IMR-90 (cell line): ENCODE measurements at regions not wholly inside any gene's neighbourhood (a gene's known extent, or its start where the extent isn't known, plus 50 kb on each side); places are given as distances from the start of the nearest gene placed in this dataset.
A peak's percentile ranks its signal among the peaks of the same experiment; 100 is the strongest.

Source experiments
- ATAC-seq: fragments of 200-7000 bp; cut with Tn5 transposase; 2 replicates; pipeline ENCODE4 v1.9.1; 2020; ENCODE audit warnings: low read depth, mild to moderate bottlenecking, moderate library complexity
- BruUV-seq: library from RNA; stranded (reverse); fragments of 400-500 nt; replicated peaks from 2 replicates; lab custom pipeline; 2021; lab: Mats Ljungman, UMichigan
- CTCF ChIA-PET: fragments of 300-600 bp; formaldehyde crosslinking; extraction: SDS; loops from one replicate; lab custom pipeline; 2021; ENCODE audit warnings: antibody characterized with exemption; lab: Yijun Ruan, JAX
- POLR2A ChIA-PET: fragments of 300-600 bp; sonication (Branson Sonifier 250); formaldehyde crosslinking; loops from one replicate; lab custom pipeline; 2022; ENCODE audit warnings: antibody characterized with exemption; ENCODE audit not compliant: unreplicated experiment; lab: Charles Lee
- DNase-seq: peaks from one replicate; pipeline ENCODE4 v3.0.0; 2013
- H2AFZ ChIP-seq: replicated peaks from 2 replicates; pipeline ENCODE3; 2013; ENCODE audit warnings: low read length, mild to moderate bottlenecking; ENCODE audit not compliant: poor library complexity
- H2AK5ac ChIP-seq: 2 replicates; pipeline ENCODE4 v1.6.1; 2013; ENCODE audit warnings: low read depth, low read length, inconsistent platforms
- H2AK9ac ChIP-seq: replicated peaks from 2 replicates; pipeline ENCODE3; 2013; ENCODE audit warnings: mild to moderate bottlenecking, low read depth, low read length, moderate library complexity; ENCODE audit not compliant: poor library complexity
- H2BK120ac ChIP-seq: 2 replicates; pipeline ENCODE4 v1.6.1; 2013; ENCODE audit warnings: low read depth, low read length, inconsistent platforms
- H2BK15ac ChIP-seq: 3 replicates; pipeline ENCODE4 v1.6.1; 2013; ENCODE audit warnings: low read depth, low read length, inconsistent platforms
- H2BK20ac ChIP-seq: 2 replicates; pipeline ENCODE4 v1.6.1; 2013; ENCODE audit warnings: low read depth, mild to moderate bottlenecking, inconsistent platforms, low read length, moderate library complexity
- H2BK5ac ChIP-seq: 2 replicates; pipeline ENCODE4 v1.6.1; 2013; ENCODE audit warnings: mild to moderate bottlenecking, low read depth, low read length, inconsistent platforms; ENCODE audit not compliant: poor library complexity, severe bottlenecking
- H3K14ac ChIP-seq: replicated peaks from 2 replicates; pipeline ENCODE4 v1.6.1; 2013; ENCODE audit warnings: low read depth, low read length, inconsistent platforms
- H3K18ac ChIP-seq: 2 replicates; pipeline ENCODE4 v1.6.1; 2013; ENCODE audit warnings: low read depth, low read length, control low read depth
- H3K23ac ChIP-seq: 2 replicates; pipeline ENCODE4 v1.6.1; 2013; ENCODE audit warnings: low read depth, low read length, inconsistent platforms
- H3K27ac ChIP-seq: 2 replicates; pipeline ENCODE4 v1.5.1; 2013; ENCODE audit warnings: mild to moderate bottlenecking, control low read depth, low read length; ENCODE audit not compliant: insufficient read depth
- H3K27me3 ChIP-seq: 2 replicates; pipeline ENCODE4 v1.6.1; 2013; ENCODE audit warnings: low read length; ENCODE audit not compliant: control insufficient read depth, insufficient read depth
- H3K36me3 ChIP-seq: 2 replicates; pipeline ENCODE4 v1.6.1; 2013; ENCODE audit warnings: low read length, mixed read lengths; ENCODE audit not compliant: control insufficient read depth, insufficient read depth
- H3K4ac ChIP-seq: 2 replicates; pipeline ENCODE4 v1.6.1; 2013; ENCODE audit warnings: low read depth, low read length, inconsistent platforms
- H3K4me1 ChIP-seq: 2 replicates; pipeline ENCODE4 v1.6.1; 2013; ENCODE audit warnings: low read length, mixed read lengths; ENCODE audit not compliant: control insufficient read depth, insufficient read depth
- H3K4me2 ChIP-seq: 2 replicates; pipeline ENCODE4 v1.6.1; 2013; ENCODE audit warnings: low read depth, mild to moderate bottlenecking, control low read depth, low read length, moderate library complexity
- H3K4me3 ChIP-seq: 2 replicates; pipeline ENCODE4 v1.5.1; 2013; ENCODE audit warnings: low read depth, mild to moderate bottlenecking, control low read depth, low read length, moderate library complexity; ENCODE audit not compliant: insufficient read depth
- H3K56ac ChIP-seq: 2 replicates; pipeline ENCODE4 v1.6.1; 2013; ENCODE audit warnings: low read length, inconsistent platforms; ENCODE audit not compliant: insufficient read depth; ENCODE audit errors: extremely low read depth
- H3K79me1 ChIP-seq, 2 experiments: 2 replicates each; pipeline ENCODE4 v1.6.1; 2013; ENCODE audit warnings: low read length in 2 of 2, inconsistent platforms in 1 of 2, low read depth in 1 of 2
- H3K9ac ChIP-seq: 2 replicates; pipeline ENCODE4 v1.6.1; 2013; ENCODE audit warnings: low read depth, low read length, control low read depth
- H3K9me1 ChIP-seq: 2 replicates; pipeline ENCODE4 v1.6.1; 2013; ENCODE audit warnings: low read length, inconsistent platforms; ENCODE audit not compliant: insufficient read depth
- H3K9me3 ChIP-seq: 2 replicates; pipeline ENCODE4 v1.6.1; 2013; ENCODE audit warnings: low read length; ENCODE audit not compliant: control insufficient read depth, insufficient read depth
- H4K20me1 ChIP-seq: 2 replicates; pipeline ENCODE4 v1.6.1; 2013; ENCODE audit warnings: low read length, inconsistent platforms; ENCODE audit not compliant: insufficient read depth
- H4K5ac ChIP-seq: 2 replicates; pipeline ENCODE4 v1.6.1; 2013; ENCODE audit warnings: mild to moderate bottlenecking, low read depth, low read length, control low read depth
- H4K8ac ChIP-seq, 2 experiments: 2 replicates each; pipeline ENCODE4 v1.6.1; 2013; ENCODE audit warnings: low read depth in 2 of 2, low read length in 2 of 2, control low read depth in 1 of 2, inconsistent platforms in 1 of 2
- H4K91ac ChIP-seq: 2 replicates; pipeline ENCODE4 v1.6.1; 2013; ENCODE audit warnings: low read depth, low read length, inconsistent platforms; ENCODE audit not compliant: insufficient read depth
- BHLHE40 ChIP-seq: fragments of 150-350 bp; IDR thresholded peaks from 2 replicates; pipeline ENCODE4 v1.6.1; 2016; ENCODE audit warnings: mild to moderate bottlenecking, low read depth, low read length
- CEBPB ChIP-seq: IDR thresholded peaks from 2 replicates; pipeline ENCODE4 v1.6.1; 2012; ENCODE audit warnings: low read depth, low read length, improper control_type of control experiment
- CHD1 ChIP-seq: IDR thresholded peaks from 2 replicates; pipeline ENCODE4 v1.6.1; 2012; ENCODE audit warnings: low read depth, low read length, improper control_type of control experiment
- CTCF ChIP-seq: conservative IDR thresholded peaks from 2 replicates; pipeline ENCODE4 v1.5.1; 2012; ENCODE audit warnings: mild to moderate bottlenecking, low read depth, low read length, improper control_type of control experiment
- FOS ChIP-seq: fragments of 150-350 bp; IDR thresholded peaks from 2 replicates; pipeline ENCODE4 v1.6.1; 2016; ENCODE audit warnings: low read depth, low read length
- MAFK ChIP-seq: IDR thresholded peaks from 2 replicates; pipeline ENCODE4 v1.6.1; 2012; ENCODE audit warnings: low read depth, low read length, improper control_type of control experiment
- MAZ ChIP-seq: IDR thresholded peaks from 2 replicates; pipeline ENCODE4 v1.6.1; 2012; ENCODE audit warnings: low read depth, mild to moderate bottlenecking, low read length, improper control_type of control experiment, moderate library complexity, borderline replicate concordance
- MXI1 ChIP-seq: IDR thresholded peaks from 2 replicates; pipeline ENCODE4 v1.6.1; 2012; ENCODE audit warnings: low read depth, mild to moderate bottlenecking, low read length, moderate library complexity, borderline replicate concordance
- POLR2A ChIP-seq: IDR thresholded peaks from 2 replicates; pipeline ENCODE4 v1.6.1; 2012; ENCODE audit warnings: mild to moderate bottlenecking, low read depth, low read length
- RAD21 ChIP-seq: IDR thresholded peaks from 2 replicates; pipeline ENCODE4 v1.6.1; 2012; ENCODE audit warnings: low read length, improper control_type of control experiment
- RCOR1 ChIP-seq: IDR thresholded peaks from 2 replicates; pipeline ENCODE4 v1.6.1; 2012; ENCODE audit warnings: mild to moderate bottlenecking, low read length, improper control_type of control experiment; ENCODE audit not compliant: insufficient replicate concordance
- RFX5 ChIP-seq: IDR thresholded peaks from 2 replicates; pipeline ENCODE4 v1.8.0; 2012; ENCODE audit warnings: low read depth, mild to moderate bottlenecking, low read length, moderate library complexity
- SMC3 ChIP-seq: fragments of 150-350 bp; IDR thresholded peaks from 2 replicates; pipeline ENCODE4 v1.6.1; 2016; ENCODE audit warnings: low read depth, mild to moderate bottlenecking, antibody characterized with exemption, low read length, moderate library complexity
- USF2 ChIP-seq: fragments of 150-350 bp; IDR thresholded peaks from 2 replicates; pipeline ENCODE4 v1.6.1; 2017; ENCODE audit warnings: mild to moderate bottlenecking, antibody characterized with exemption, low read length, low read depth
- WGBS, 2 experiments: methylation state at CpG; one replicate each; pipeline versions ENCODE4 v1.1.5 to v1.1.7; 2013; ENCODE audit warnings: missing lambda C conversion rate in 2 of 2; ENCODE audit not compliant: insufficient read length in 1 of 2; ENCODE audit errors: extremely low coverage in 2 of 2; 5-methylcytosine and 5-hydroxymethylcytosine counted together
- dilution Hi-C: fragments of 300-500 bp; cut with HindIII; formaldehyde crosslinking; loops from one replicate; pipeline ENCODE4 v1.14.3; 2018; ENCODE audit warnings: low sequenced_read_pairs; ENCODE audit not compliant: unreplicated experiment
- in situ Hi-C: fragments of 300-500 bp; cut with MboI; formaldehyde crosslinking; loops from 3 replicates; pipeline ENCODE4 v1.14.3; 2019; ENCODE audit warnings: low sequenced_read_pairs, inconsistent platforms, mixed read lengths
- intact Hi-C: fragments of 100-400 bp; cut with micrococcal nuclease; formaldehyde crosslinking; loops from 2 replicates; pipeline ENCODE4 v1.10.0; 2022

- no peak overlapping the region for H2BK120ac ChIP-seq
- no peak overlapping the region for H2AFZ ChIP-seq
- no peak overlapping the region for H2BK20ac ChIP-seq
- no peaks in the 10 kb centered on the region for H3K36me3 ChIP-seq
- 80% methylated on average over 1 of the region's 7 CpGs; no CpG with 5 or more reads in 1 of the 2 experiments for WGBS, 2 experiments
- BruUV-seq = no TSS peak
- ChIA-PET POLR2A (no interaction called here), CTCF (no interaction called here)
- no peaks in the 10 kb centered on the region for H4K20me1 ChIP-seq
- H3K9ac ChIP-seq = no peak overlapping the region
- no peak overlapping the region for H4K5ac ChIP-seq
- in situ Hi-C loops = no loop called here
- H3K18ac ChIP-seq = no peak overlapping the region
- H3K9me3 ChIP-seq = no peaks in the 10 kb centered on the region
- ATAC-seq = no peak
- no peak overlapping the region for H3K56ac ChIP-seq
- peaks cover 19% of the 10 kb centered on the region for H3K27me3 ChIP-seq
- intact Hi-C loops = no loop called here
- H2AK5ac ChIP-seq = peak overlapping the region; percentile 44; the same call in 1 of the 2 replicates
- no peak overlapping the region for H3K4ac ChIP-seq
- no peak for TF ChIP-seq CTCF
- TF ChIP-seq FOS = no peak
- no peak for TF ChIP-seq RCOR1
- TF ChIP-seq BHLHE40 = no peak
- TF ChIP-seq CHD1 = no peak
- TF ChIP-seq MXI1 = no peak
- no peak for TF ChIP-seq RAD21
- TF ChIP-seq RFX5 = no peak
- TF ChIP-seq MAFK = no peak
- TF ChIP-seq SMC3 = no peak
- no peak for TF ChIP-seq USF2
- no peak for TF ChIP-seq MAZ
- TF ChIP-seq POLR2A = no peak
- no peak for TF ChIP-seq CEBPB
- no peak overlapping the region for H2BK5ac ChIP-seq
- no peak overlapping the region for H3K4me3 ChIP-seq
- dilution Hi-C loops = no loop called here
- peaks cover 10% of the 10 kb centered on the region for H3K4me1 ChIP-seq
- H3K27ac ChIP-seq = no peak overlapping the region
- H2BK15ac ChIP-seq = no peak overlapping the region
- H3K4me2 ChIP-seq = no peak overlapping the region
- no peak overlapping the region for H2AK9ac ChIP-seq
- H4K91ac ChIP-seq = no peak overlapping the region
- DNase-seq = no peak
- H4K8ac ChIP-seq = no peak overlapping the region
- no peaks in the 10 kb centered on the region for H3K79me1 ChIP-seq
- no peak overlapping the region for H3K23ac ChIP-seq
- no peak overlapping the region for H3K14ac ChIP-seq
- H3K9me1 ChIP-seq = peaks cover 6% of the 10 kb centered on the region
Measured at GRCh38 chr10:78924319-78925003, 144.3 kb upstream of the ZMIZ1 start.
